SK-N-SH (cell line): ENCODE measurements at regions not wholly inside any gene's neighbourhood (a gene's known extent, or its start where the extent isn't known, plus 50 kb on each side); places are given as distances from the start of the nearest gene placed in this dataset.

Experiments used
- CTCF ChIA-PET: fragments of 300-600, 350-600 bp; formaldehyde crosslinking; extraction: SDS; loops from one replicate; lab custom pipeline; 2021; lab: Yijun Ruan, JAX
- POLR2A ChIA-PET: fragments of 350-600 bp; sonication (Branson Sonifier 250); formaldehyde crosslinking; extraction: SDS; loops from one replicate; lab custom pipeline; 2020; ENCODE audit warnings: antibody characterized with exemption, inconsistent platforms; lab: Yijun Ruan, JAX
- DNase-seq: peaks from one replicate; pipeline ENCODE4 v3.0.0; 2012
- H2AFZ ChIP-seq: fragments of 200-600 bp; sonication (generic); 2 replicates; pipeline ENCODE4 v1.8.1; 2016; ENCODE audit warnings: antibody characterized with exemption, mild to moderate bottlenecking, low read depth
- H3F3A ChIP-seq: fragments of 200-600 bp; sonication (generic); replicated peaks from 2 replicates; pipeline ENCODE3; 2016; ENCODE audit warnings: antibody characterized with exemption, mild to moderate bottlenecking; ENCODE audit not compliant: insufficient read depth
- H3K27ac ChIP-seq, 2 experiments: fragments of 200-500 bp in 1 of 2; fragments of 200-600 bp in 1 of 2; sonication (Bioruptor generic) in 1 of 2; sonication (generic), shearing (Covaris generic) in 1 of 2; 2 replicates each; pipeline versions ENCODE4 v1.5.1 to v1.6.1; 2014 to 2016; ENCODE audit warnings: low read depth in 2 of 2, inconsistent platforms in 1 of 2, low read length in 1 of 2, mild to moderate bottlenecking in 1 of 2, mixed read lengths in 1 of 2
- H3K27me3 ChIP-seq: fragments of 200-600 bp; sonication (generic), shearing (Covaris generic); 2 replicates; pipeline ENCODE4 v1.6.1; 2016; ENCODE audit warnings: mixed run types; ENCODE audit not compliant: insufficient read depth
- H3K36me3 ChIP-seq, 2 experiments: fragments of 200-500 bp in 1 of 2; fragments of 200-600 bp in 1 of 2; sonication (Bioruptor generic) in 1 of 2; sonication (generic) in 1 of 2; replicated peaks in 1 of 2; 2 replicates each; pipeline versions ENCODE3 to v1.5.1; 2014 to 2016; ENCODE audit warnings: low read length in 1 of 2, mild to moderate bottlenecking in 1 of 2; ENCODE audit not compliant: insufficient read depth in 2 of 2, control insufficient read depth in 1 of 2
- H3K4me1 ChIP-seq, 2 experiments: fragments of 200-500 bp in 1 of 2; fragments of 200-600 bp in 1 of 2; sonication (Bioruptor generic) in 1 of 2; sonication (generic), shearing (Covaris generic) in 1 of 2; 2 replicates each; pipeline versions ENCODE4 v1.5.1 to v1.6.1; 2014 to 2016; ENCODE audit warnings: low read depth in 1 of 2, low read length in 1 of 2, mixed run types in 1 of 2; ENCODE audit not compliant: insufficient read depth in 2 of 2, control insufficient read depth in 1 of 2
- H3K4me2 ChIP-seq: fragments of 200-600 bp; sonication (generic), shearing (Covaris generic); 2 replicates; pipeline ENCODE4 v1.6.1; 2017; ENCODE audit warnings: mixed run types
- H3K4me3 ChIP-seq, 2 experiments: fragments of 200-500 bp in 1 of 2; fragments of 200-600 bp in 1 of 2; sonication (Bioruptor generic) in 1 of 2; sonication (generic), shearing (Covaris generic) in 1 of 2; 2 replicates each; pipeline versions ENCODE4 v1.5.1 to v1.8.1; 2014 to 2016; ENCODE audit warnings: low read depth in 2 of 2, inconsistent platforms in 1 of 2, low read length in 1 of 2, mild to moderate bottlenecking in 1 of 2, mixed read lengths in 1 of 2, moderate library complexity in 1 of 2
- H3K79me2 ChIP-seq: fragments of 200-600 bp; sonication (generic); 2 replicates; pipeline ENCODE4 v1.8.1; 2017; ENCODE audit warnings: mild to moderate bottlenecking; ENCODE audit not compliant: insufficient read depth
- H3K9ac ChIP-seq: fragments of 200-600 bp; sonication (generic); 2 replicates; pipeline ENCODE4 v1.6.1; 2017; ENCODE audit warnings: mixed run types
- H3K9me2 ChIP-seq: fragments of 200-600 bp; sonication (generic); 2 replicates; pipeline ENCODE4 v1.6.1; 2017; ENCODE audit warnings: mixed run types
- H3K9me3 ChIP-seq: fragments of 200-600 bp; sonication (generic); 2 replicates; pipeline ENCODE4 v1.6.1; 2017; ENCODE audit warnings: mixed run types, mild to moderate bottlenecking, moderate library complexity
- H4K20me1 ChIP-seq: fragments of 200-600 bp; sonication (generic); 2 replicates; pipeline ENCODE4 v1.6.1; 2017; ENCODE audit warnings: mild to moderate bottlenecking, mixed run types; ENCODE audit not compliant: insufficient read depth
- CHD2 ChIP-seq: fragments of 150-350 bp; IDR thresholded peaks from 2 replicates; pipeline ENCODE4 v1.6.1; 2018; ENCODE audit warnings: low read length; ENCODE audit not compliant: partially characterized antibody
- EP300 ChIP-seq, 2 experiments: IDR thresholded peaks; 2 replicates each; pipeline versions ENCODE4 v1.4.0 to v1.6.1; 2012; ENCODE audit warnings: borderline replicate concordance in 1 of 2, low read depth in 1 of 2, low read length in 1 of 2
- FOSL2 ChIP-seq: IDR thresholded peaks from 2 replicates; pipeline ENCODE4 v1.4.0; 2012; ENCODE audit warnings: low read depth, mild to moderate bottlenecking, moderate library complexity, borderline replicate concordance
- GATA2 ChIP-seq: sonication (generic); formaldehyde crosslinking; IDR thresholded peaks from 2 replicates; pipeline ENCODE4 v1.5.0; 2020; ENCODE audit warnings: mild to moderate bottlenecking, missing genetic modification reagents
- MXI1 ChIP-seq: IDR thresholded peaks from 2 replicates; pipeline ENCODE4 v1.6.1; 2012; ENCODE audit warnings: mild to moderate bottlenecking, low read depth, low read length, improper control_type of control experiment
- NFIC ChIP-seq: IDR thresholded peaks from 2 replicates; pipeline ENCODE4 v1.4.0; 2012; ENCODE audit warnings: borderline replicate concordance
- PBX3 ChIP-seq: IDR thresholded peaks from 2 replicates; pipeline ENCODE4; 2012
- RAD21 ChIP-seq: IDR thresholded peaks from 2 replicates; pipeline ENCODE4 v1.6.1; 2012; ENCODE audit warnings: mild to moderate bottlenecking, low read length
- RCOR1 ChIP-seq: fragments of 150-350 bp; IDR thresholded peaks from 2 replicates; pipeline ENCODE4 v1.6.1; 2017; ENCODE audit warnings: antibody characterized with exemption, low read length
- REST ChIP-seq: IDR thresholded peaks from 2 replicates; pipeline ENCODE4 v1.6.1; 2012; ENCODE audit warnings: mild to moderate bottlenecking, low read depth, low read length, moderate library complexity
- RXRA ChIP-seq: IDR thresholded peaks from 2 replicates; pipeline ENCODE4 v1.4.0; 2012; ENCODE audit warnings: low read depth, mild to moderate bottlenecking, borderline replicate concordance
- SIN3A ChIP-seq: IDR thresholded peaks from 2 replicates; pipeline ENCODE4 v1.6.1; 2012; ENCODE audit warnings: low read depth, mild to moderate bottlenecking, low read length, moderate library complexity, borderline replicate concordance
- TCF12 ChIP-seq: IDR thresholded peaks from 2 replicates; pipeline ENCODE4 v1.4.0; 2012
- WGBS: methylation state at CpG from one replicate; pipeline ENCODE4 v1.1.6; 2017; ENCODE audit warnings: low lambda C conversion rate; 5-methylcytosine and 5-hydroxymethylcytosine counted together
- TF ChIP-seq, protein P1 (sequence below): fragments of 200-600 bp; sonication (generic); IDR thresholded peaks from 2 replicates; pipeline ENCODE4 v1.6.1; 2017; ENCODE audit warnings: antibody characterized with exemption, mild to moderate bottlenecking, moderate library complexity
- TF ChIP-seq, protein P2 (sequence below): fragments of 150-350 bp; IDR thresholded peaks from 2 replicates; pipeline ENCODE4 v1.6.1; 2017; ENCODE audit warnings: antibody characterized with exemption, low read length, low read depth, borderline replicate concordance

DNA sequence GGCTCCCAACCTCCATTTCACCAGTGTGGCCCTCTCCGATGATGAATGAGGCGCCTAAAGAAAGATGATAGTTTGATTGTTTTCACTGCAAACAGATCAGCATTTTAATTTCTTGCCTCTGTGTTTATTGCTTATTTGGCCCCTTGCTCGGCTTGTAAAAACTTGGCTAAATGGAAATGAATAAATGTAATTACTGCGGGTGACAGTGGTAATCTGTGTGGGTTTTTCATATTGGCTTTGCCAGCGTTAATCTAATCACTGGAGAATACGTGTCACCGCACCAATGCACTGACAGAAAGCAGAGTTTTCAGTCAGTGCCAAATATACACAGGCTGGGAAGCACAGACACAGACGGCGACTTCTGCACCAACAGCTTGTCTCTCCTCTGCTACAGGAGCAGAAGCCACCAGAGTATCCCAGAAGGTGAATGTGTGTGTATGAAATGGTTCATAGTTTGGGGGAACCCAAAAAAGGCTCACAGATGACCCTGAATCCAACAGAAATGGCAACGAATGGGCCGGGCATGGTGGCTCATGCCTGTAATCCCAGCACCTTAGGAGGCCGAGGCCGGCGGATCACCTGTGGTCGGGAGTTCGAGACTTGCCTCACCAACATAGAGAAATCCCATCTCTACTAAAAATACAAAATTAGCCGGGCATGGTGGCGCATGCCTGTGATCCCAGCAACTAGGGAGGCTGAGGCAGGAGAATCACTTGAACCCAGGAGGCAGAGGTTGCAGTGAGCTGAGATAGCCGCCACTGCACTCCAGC, 534.0 kb downstream of the PKHD1 start (continued):
- no peak for TF ChIP-seq FOSL2
- TF ChIP-seq, protein P1, sequence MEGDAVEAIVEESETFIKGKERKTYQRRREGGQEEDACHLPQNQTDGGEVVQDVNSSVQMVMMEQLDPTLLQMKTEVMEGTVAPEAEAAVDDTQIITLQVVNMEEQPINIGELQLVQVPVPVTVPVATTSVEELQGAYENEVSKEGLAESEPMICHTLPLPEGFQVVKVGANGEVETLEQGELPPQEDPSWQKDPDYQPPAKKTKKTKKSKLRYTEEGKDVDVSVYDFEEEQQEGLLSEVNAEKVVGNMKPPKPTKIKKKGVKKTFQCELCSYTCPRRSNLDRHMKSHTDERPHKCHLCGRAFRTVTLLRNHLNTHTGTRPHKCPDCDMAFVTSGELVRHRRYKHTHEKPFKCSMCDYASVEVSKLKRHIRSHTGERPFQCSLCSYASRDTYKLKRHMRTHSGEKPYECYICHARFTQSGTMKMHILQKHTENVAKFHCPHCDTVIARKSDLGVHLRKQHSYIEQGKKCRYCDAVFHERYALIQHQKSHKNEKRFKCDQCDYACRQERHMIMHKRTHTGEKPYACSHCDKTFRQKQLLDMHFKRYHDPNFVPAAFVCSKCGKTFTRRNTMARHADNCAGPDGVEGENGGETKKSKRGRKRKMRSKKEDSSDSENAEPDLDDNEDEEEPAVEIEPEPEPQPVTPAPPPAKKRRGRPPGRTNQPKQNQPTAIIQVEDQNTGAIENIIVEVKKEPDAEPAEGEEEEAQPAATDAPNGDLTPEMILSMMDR, result no peak
- TF ChIP-seq, protein P2, sequence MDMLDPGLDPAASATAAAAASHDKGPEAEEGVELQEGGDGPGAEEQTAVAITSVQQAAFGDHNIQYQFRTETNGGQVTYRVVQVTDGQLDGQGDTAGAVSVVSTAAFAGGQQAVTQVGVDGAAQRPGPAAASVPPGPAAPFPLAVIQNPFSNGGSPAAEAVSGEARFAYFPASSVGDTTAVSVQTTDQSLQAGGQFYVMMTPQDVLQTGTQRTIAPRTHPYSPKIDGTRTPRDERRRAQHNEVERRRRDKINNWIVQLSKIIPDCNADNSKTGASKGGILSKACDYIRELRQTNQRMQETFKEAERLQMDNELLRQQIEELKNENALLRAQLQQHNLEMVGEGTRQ, result no peak
- TF ChIP-seq SIN3A, result no peak
- TF ChIP-seq TCF12, result peak; percentile 54
- no peak for TF ChIP-seq REST
- TF ChIP-seq RXRA, result no peak
- peak; percentile 83 for TF ChIP-seq CHD2
- peak; percentile 80 for TF ChIP-seq RCOR1
- TF ChIP-seq MXI1, result peak; percentile 60; the same call in 1 of the 2 replicates
- TF ChIP-seq NFIC, result 0 out of 2 replicates have a peak, but pooled peaks have one; percentile 5

DNA sequence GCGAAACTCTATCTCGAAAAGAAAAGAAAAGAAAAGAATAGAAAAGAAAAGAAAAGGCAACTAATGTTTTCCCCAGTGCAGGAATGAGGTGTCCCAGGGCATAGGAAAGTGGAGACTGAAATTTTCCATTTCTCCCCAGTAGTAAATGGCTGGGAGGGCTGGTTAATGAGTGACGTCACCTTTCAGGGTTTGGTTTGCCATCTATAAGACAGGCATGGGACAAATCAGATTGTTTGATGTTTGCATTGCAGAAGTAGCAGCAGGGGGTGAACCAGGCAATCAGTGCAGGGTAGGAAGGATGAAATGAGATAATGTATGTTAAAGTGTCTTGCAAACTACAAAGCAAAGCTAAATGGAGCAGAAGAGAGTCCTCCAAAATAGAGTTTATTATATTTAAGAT, 533.4 kb downstream of the PKHD1 start:
- no peaks in the 10 kb centered on the region for H3K9me3 ChIP-seq
- POLR2A ChIA-PET, result interaction anchor here (1.0 to 3.2 kb wide), 9 partner anchors 16 to 736 kb away, joined by 3 to 31 read pairs (median 7); partner anchors contain the start of gene TFAP2B
- WGBS, result 55% methylated on average over 3 of the region's 3 CpGs
- CTCF ChIA-PET, result interaction anchor here (1.0 to 2.9 kb wide), 7 partner anchors 24 to 496 kb away, joined by 3 to 10 read pairs (median 5); no protein-coding TSS in a partner anchor
- H2AFZ ChIP-seq, result no peak overlapping the region
- H3K79me2 ChIP-seq, result no peaks in the 10 kb centered on the region
- H3K27me3 ChIP-seq, result no peaks in the 10 kb centered on the region
- no peaks in the 10 kb centered on the region for H3F3A ChIP-seq
- no peaks in the 10 kb centered on the region for H3K36me3 ChIP-seq
- DNase-seq, result peak; percentile 17
- no peaks in the 10 kb centered on the region for H4K20me1 ChIP-seq
- H3K4me2 ChIP-seq, result no peak overlapping the region
- TF ChIP-seq MXI1 (no peak), RCOR1 (peak; percentile 48; the same call in 1 of the 2 replicates), FOSL2 (no peak), GATA2 (peak; percentile 9; the same call in 1 of the 2 replicates), PBX3 (no peak), EP300 (IDR thresholded peaks at IDR 0.05; ENCODE audit: borderline replicate concordance in 1 of 2, low read depth in 1 of 2, low read length in 1 of 2) (peak in 1 of 2 experiments; percentile 45; a peak in 2 of 4 replicates), RAD21 (peak; percentile 21; the same call in 1 of the 2 replicates), CHD2 (peak; percentile 47)
- H3K4me3 ChIP-seq, result no peak overlapping the region
- no peaks in the 10 kb centered on the region for H3K9me2 ChIP-seq
- peaks cover 0 to 31% of the 10 kb centered on the region in 2 experiments; a peak in 2 of 4 replicates for H3K4me1 ChIP-seq
- H3K9ac ChIP-seq, result no peak overlapping the region
- H3K27ac ChIP-seq, result peak overlapping the region in 1 of 2 experiments; percentile 99; a peak in 2 of 4 replicates
